ENCODE measurements at regions not wholly inside any gene's neighbourhood (a gene's known extent, or its start where the extent isn't known, plus 50 kb on each side); places are given as distances from the start of the nearest gene placed in this dataset.

GRCh38 chr1:71242239-71242638 is 161.4 kb upstream of the ZRANB2 start:
- Histone ChIP-seq H3K9me3 (no peaks in the 10 kb centered on the region), H3K4me3 (no peak overlapping the region), H3K36me3 (no peaks in the 10 kb centered on the region), H3K4me1 (no peaks in the 10 kb centered on the region), H3K27ac (no peak overlapping the region), H3K27me3 (no peaks in the 10 kb centered on the region)
- in situ Hi-C loops (cut with MboI; ENCODE audit: low pct_ligation_motif_present in 1 of 4, low pct_unique_long_range_greater_than_20kb in 1 of 4, low sequenced_read_pairs in 3 of 4), result no loop called here
- TF ChIP-seq POLR2A (IDR thresholded peaks at IDR 0.05) (no peak), POLR2AphosphoS5 (IDR thresholded peaks at IDR 0.05) (no peak), EP300 (IDR thresholded peaks at IDR 0.05; ENCODE audit: low read depth) (no peak)
- TF ChIP-seq, protein P1, sequence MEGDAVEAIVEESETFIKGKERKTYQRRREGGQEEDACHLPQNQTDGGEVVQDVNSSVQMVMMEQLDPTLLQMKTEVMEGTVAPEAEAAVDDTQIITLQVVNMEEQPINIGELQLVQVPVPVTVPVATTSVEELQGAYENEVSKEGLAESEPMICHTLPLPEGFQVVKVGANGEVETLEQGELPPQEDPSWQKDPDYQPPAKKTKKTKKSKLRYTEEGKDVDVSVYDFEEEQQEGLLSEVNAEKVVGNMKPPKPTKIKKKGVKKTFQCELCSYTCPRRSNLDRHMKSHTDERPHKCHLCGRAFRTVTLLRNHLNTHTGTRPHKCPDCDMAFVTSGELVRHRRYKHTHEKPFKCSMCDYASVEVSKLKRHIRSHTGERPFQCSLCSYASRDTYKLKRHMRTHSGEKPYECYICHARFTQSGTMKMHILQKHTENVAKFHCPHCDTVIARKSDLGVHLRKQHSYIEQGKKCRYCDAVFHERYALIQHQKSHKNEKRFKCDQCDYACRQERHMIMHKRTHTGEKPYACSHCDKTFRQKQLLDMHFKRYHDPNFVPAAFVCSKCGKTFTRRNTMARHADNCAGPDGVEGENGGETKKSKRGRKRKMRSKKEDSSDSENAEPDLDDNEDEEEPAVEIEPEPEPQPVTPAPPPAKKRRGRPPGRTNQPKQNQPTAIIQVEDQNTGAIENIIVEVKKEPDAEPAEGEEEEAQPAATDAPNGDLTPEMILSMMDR (IDR thresholded peaks at IDR 0.05), result no peak
- 75 to 92% methylated on average over 1 of the region's 1 CpG for WGBS, 2 donors (ENCODE audit: low coverage in 1 of 2)
- DNase-seq, result no peak
- intact Hi-C loops (cut with DNase I; ENCODE audit: low total_unique reads), result no loop called here

DNA sequence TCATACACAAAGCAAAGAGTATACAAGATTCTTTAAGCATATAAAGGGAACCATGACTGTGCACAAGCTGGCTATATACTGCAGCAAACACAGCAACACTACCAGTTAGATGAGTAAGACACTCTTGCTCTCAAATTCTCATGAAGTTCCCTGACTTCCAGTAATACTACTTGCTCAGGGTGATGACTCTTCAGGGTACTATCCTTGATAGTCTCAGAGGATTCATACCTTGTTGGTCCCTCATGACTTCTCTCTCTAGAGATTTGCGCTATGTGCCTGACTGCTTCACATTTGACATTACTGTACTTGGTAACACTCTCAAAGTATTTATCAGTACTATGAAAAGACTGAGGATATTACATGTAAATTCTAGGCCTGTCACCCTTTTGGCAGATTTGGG is 159.8 kb upstream of the ZRANB2 start:
- Histone ChIP-seq H3K27ac (no peak overlapping the region), H3K4me3 (no peak overlapping the region), H3K4me1 (no peaks in the 10 kb centered on the region), H3K9me3 (no peaks in the 10 kb centered on the region), H3K27me3 (no peaks in the 10 kb centered on the region), H3K36me3 (no peaks in the 10 kb centered on the region)
- 95 to 100% methylated on average over 1 of the region's 1 CpG for WGBS, 2 donors (ENCODE audit: low coverage in 1 of 2)
- intact Hi-C loops (cut with DNase I; ENCODE audit: low total_unique reads) (no loop called here), in situ Hi-C loops (cut with MboI; ENCODE audit: low pct_ligation_motif_present in 1 of 4, low pct_unique_long_range_greater_than_20kb in 1 of 4, low sequenced_read_pairs in 3 of 4) (no loop called here)
- TF ChIP-seq EP300 (IDR thresholded peaks at IDR 0.05; ENCODE audit: low read depth), result no peak
- no peak for TF ChIP-seq POLR2A (IDR thresholded peaks at IDR 0.05)
- TF ChIP-seq, protein P1 (IDR thresholded peaks at IDR 0.05), result no peak
- TF ChIP-seq POLR2AphosphoS5 (IDR thresholded peaks at IDR 0.05), result no peak
- no peak for DNase-seq

GRCh38 chr1:71236503-71236902 is 155.7 kb upstream of the ZRANB2 start:
- no peak overlapping the region for H3K27ac ChIP-seq
- H3K4me1 ChIP-seq, result no peaks in the 10 kb centered on the region
- 74 to 84% methylated on average over 2 of the region's 2 CpGs for WGBS, 2 donors (ENCODE audit: low coverage in 1 of 2)
- TF ChIP-seq POLR2AphosphoS5 (IDR thresholded peaks at IDR 0.05) (no peak), POLR2A (IDR thresholded peaks at IDR 0.05) (no peak), EP300 (IDR thresholded peaks at IDR 0.05; ENCODE audit: low read depth) (no peak)
- TF ChIP-seq, protein P1 (IDR thresholded peaks at IDR 0.05), result no peak
- intact Hi-C loops (cut with DNase I; ENCODE audit: low total_unique reads), result no loop called here
- H3K9me3 ChIP-seq, result no peaks in the 10 kb centered on the region
- H3K4me3 ChIP-seq, result no peak overlapping the region
- DNase-seq, result no peak
- no peaks in the 10 kb centered on the region for H3K27me3 ChIP-seq
- in situ Hi-C loops (cut with MboI; ENCODE audit: low pct_ligation_motif_present in 1 of 4, low pct_unique_long_range_greater_than_20kb in 1 of 4, low sequenced_read_pairs in 3 of 4), result no loop called here
- H3K36me3 ChIP-seq, result no peaks in the 10 kb centered on the region

- Histone ChIP-seq H3K36me3 (no peaks in the 10 kb centered on the region), H3K9me3 (no peaks in the 10 kb centered on the region), H3K27me3 (no peaks in the 10 kb centered on the region), H3K27ac (no peak overlapping the region), H3K4me3 (no peak overlapping the region), H3K4me1 (no peaks in the 10 kb centered on the region)
- intact Hi-C loops (cut with DNase I; ENCODE audit: low total_unique reads), result no loop called here
- WGBS, 2 donors (ENCODE audit: low coverage in 1 of 2), result 100% methylated on average over 1 of the region's 1 CpG
- TF ChIP-seq POLR2AphosphoS5 (IDR thresholded peaks at IDR 0.05) (no peak), EP300 (IDR thresholded peaks at IDR 0.05; ENCODE audit: low read depth) (no peak), POLR2A (IDR thresholded peaks at IDR 0.05) (no peak)
- TF ChIP-seq, protein P1 (IDR thresholded peaks at IDR 0.05), result no peak
- no peak for DNase-seq
- in situ Hi-C loops (cut with MboI; ENCODE audit: low pct_ligation_motif_present in 1 of 4, low pct_unique_long_range_greater_than_20kb in 1 of 4, low sequenced_read_pairs in 3 of 4), result no loop called here
These were observed 152.8 kb upstream of the ZRANB2 start for GRCh38 chr1:71233645-71234044.

Measured in transverse colon (tissue), 4 donors.